H9 (cell line): ENCODE measurements at regions not wholly inside any gene's neighbourhood (a gene's known extent, or its start where the extent isn't known, plus 50 kb on each side); places are given as distances from the start of the nearest gene placed in this dataset.

Experiments
- DNase-seq: peaks from one replicate; pipeline ENCODE4 v3.0.0-alpha.2; 2017
- H2AFZ ChIP-seq: one replicate; pipeline ENCODE4 v1.6.1; 2013; ENCODE audit warnings: mild to moderate bottlenecking, low read length, control low read depth, moderate library complexity
- H2AK5ac ChIP-seq: 2 replicates; pipeline ENCODE4 v1.6.1; 2013; ENCODE audit warnings: low read length, control low read depth, mixed read lengths; ENCODE audit not compliant: insufficient read length
- H2BK120ac ChIP-seq: one replicate; pipeline ENCODE4 v1.6.1; 2013; ENCODE audit warnings: low read depth, mild to moderate bottlenecking, low read length, control low read depth, inconsistent platforms; ENCODE audit not compliant: poor library complexity, severe bottlenecking
- H2BK12ac ChIP-seq: 2 replicates; pipeline ENCODE4 v1.6.1; 2013; ENCODE audit warnings: low read length, control low read depth, mixed read lengths, low read depth; ENCODE audit not compliant: insufficient read length
- H2BK15ac ChIP-seq: 2 replicates; pipeline ENCODE4 v1.6.1; 2013; ENCODE audit warnings: low read depth, low read length, control low read depth
- H2BK20ac ChIP-seq: one replicate; pipeline ENCODE4 v1.6.1; 2013; ENCODE audit warnings: low read depth, mild to moderate bottlenecking, low read length, control low read depth, inconsistent platforms; ENCODE audit not compliant: poor library complexity, severe bottlenecking
- H2BK5ac ChIP-seq: 2 replicates; pipeline ENCODE4 v1.6.1; 2013; ENCODE audit warnings: low read length, control low read depth, mixed read lengths; ENCODE audit not compliant: insufficient read length
- H3K14ac ChIP-seq: 2 replicates; pipeline ENCODE4 v1.6.1; 2013; ENCODE audit warnings: low read length, control low read depth; ENCODE audit not compliant: insufficient read depth
- H3K18ac ChIP-seq: 2 replicates; pipeline ENCODE4 v1.6.1; 2013; ENCODE audit warnings: low read depth, mild to moderate bottlenecking, mixed read lengths, low read length, control low read depth; ENCODE audit not compliant: insufficient read length
- H3K23ac ChIP-seq: 2 replicates; pipeline ENCODE4 v1.6.1; 2013; ENCODE audit warnings: low read length, control low read depth, mixed read lengths, low read depth; ENCODE audit not compliant: insufficient read length
- H3K23me2 ChIP-seq: 2 replicates; pipeline ENCODE4 v1.6.1; 2013; ENCODE audit warnings: low read depth, mild to moderate bottlenecking, mixed read lengths, low read length, control low read depth; ENCODE audit not compliant: insufficient read length, poor library complexity, severe bottlenecking
- H3K27ac ChIP-seq: 2 replicates; pipeline ENCODE4 v1.5.1; 2013; ENCODE audit warnings: low read length, control low read depth, mixed read lengths, low read depth; ENCODE audit not compliant: insufficient read length
- H3K27me3 ChIP-seq: 2 replicates; pipeline ENCODE4 v1.6.1; 2013; ENCODE audit warnings: low read length, control low read depth, inconsistent platforms; ENCODE audit not compliant: insufficient read depth
- H3K4ac ChIP-seq: 2 replicates; pipeline ENCODE4 v1.6.1; 2013; ENCODE audit warnings: low read depth, mild to moderate bottlenecking, control low read depth, inconsistent platforms, low read length, moderate library complexity
- H3K4me1 ChIP-seq: 2 replicates; pipeline ENCODE4 v1.6.1; 2013; ENCODE audit warnings: low read length, control low read depth, inconsistent platforms; ENCODE audit not compliant: insufficient read depth
- H3K4me2 ChIP-seq: 2 replicates; pipeline ENCODE4 v1.6.1; 2013; ENCODE audit warnings: low read length, control low read depth, mixed read lengths; ENCODE audit not compliant: insufficient read length, insufficient read depth
- H3K56ac ChIP-seq: 2 replicates; pipeline ENCODE4 v1.6.1; 2013; ENCODE audit warnings: low read depth, mild to moderate bottlenecking, mixed read lengths, low read length, control low read depth; ENCODE audit not compliant: insufficient read length
- H3K79me1 ChIP-seq: 2 replicates; pipeline ENCODE4 v1.6.1; 2013; ENCODE audit warnings: low read depth, mild to moderate bottlenecking, moderate library complexity, low read length, control low read depth, inconsistent platforms; ENCODE audit not compliant: insufficient read depth, poor library complexity, severe bottlenecking
- H3K79me2 ChIP-seq: 2 replicates; pipeline ENCODE4 v1.6.1; 2013; ENCODE audit warnings: low read length, control low read depth, inconsistent platforms; ENCODE audit not compliant: insufficient read depth
- H3K9ac ChIP-seq: 2 replicates; pipeline ENCODE4 v1.6.1; 2013; ENCODE audit warnings: low read length, control low read depth, mixed read lengths; ENCODE audit not compliant: insufficient read length; ENCODE audit errors: extremely low read depth
- H3K9me3 ChIP-seq: one replicate; pipeline ENCODE4 v1.6.1; 2013; ENCODE audit warnings: low read depth, low read length, inconsistent platforms; ENCODE audit not compliant: control insufficient read depth
- H3T11ph ChIP-seq: one replicate; pipeline ENCODE4 v1.6.1; 2013; ENCODE audit warnings: mild to moderate bottlenecking, low read length, control low read depth, inconsistent platforms
- H4K20me1 ChIP-seq: one replicate; pipeline ENCODE4 v1.6.1; 2013; ENCODE audit not compliant: control insufficient read depth, insufficient read length, insufficient read depth
- H4K5ac ChIP-seq: 2 replicates; pipeline ENCODE4 v1.6.1; 2013; ENCODE audit warnings: low read depth, mild to moderate bottlenecking, mixed read lengths, low read length, control low read depth; ENCODE audit not compliant: insufficient read length
- H4K8ac ChIP-seq: replicated peaks from 2 replicates; pipeline ENCODE4 v1.6.1; 2013; ENCODE audit warnings: low read length, control low read depth, mixed read lengths, low read depth; ENCODE audit not compliant: insufficient read length
- H4K91ac ChIP-seq: 2 replicates; pipeline ENCODE4 v1.6.1; 2013; ENCODE audit warnings: low read depth, mild to moderate bottlenecking, moderate library complexity, mixed read lengths, low read length, control low read depth; ENCODE audit not compliant: insufficient read length
- H3K27ac Mint-ChIP-seq, 3 experiments: 2 replicates in 2 of 3; 3 replicates in 1 of 3; pipeline ENCODE4 v1.8.0; 2020 to 2021; ENCODE audit warnings: mixed read lengths in 3 of 3, mild to moderate bottlenecking in 1 of 3, moderate library complexity in 1 of 3
- H3K27me3 Mint-ChIP-seq: 2 replicates; pipeline ENCODE4 v1.8.0; 2021; ENCODE audit warnings: low read depth, mild to moderate bottlenecking, moderate library complexity, mixed read lengths
- H3K36me3 Mint-ChIP-seq, 3 experiments: 2 replicates in 2 of 3; 3 replicates in 1 of 3; pipeline ENCODE4 v1.8.0; 2020 to 2021; ENCODE audit warnings: low read depth in 3 of 3, mixed read lengths in 3 of 3; ENCODE audit not compliant: insufficient read depth in 1 of 3
- H3K4me1 Mint-ChIP-seq, 2 experiments: 2 replicates each; pipeline ENCODE4 v1.8.0; 2020; ENCODE audit warnings: mixed read lengths in 2 of 2
- H3K4me3 Mint-ChIP-seq, 2 experiments: 2 replicates in 1 of 2; 3 replicates in 1 of 2; pipeline ENCODE4 v1.8.0; 2020 to 2021; ENCODE audit warnings: mild to moderate bottlenecking in 2 of 2, mixed read lengths in 2 of 2, moderate library complexity in 1 of 2
- H3K9me3 Mint-ChIP-seq, 2 experiments: 2 replicates in 1 of 2; 3 replicates in 1 of 2; pipeline ENCODE4 v1.8.0; 2020; ENCODE audit warnings: mild to moderate bottlenecking in 2 of 2, mixed read lengths in 2 of 2, moderate library complexity in 1 of 2
- CTCF ChIP-seq: fragments of 200-600 bp; sonication (generic); conservative IDR thresholded peaks from 3 replicates; pipeline ENCODE4 v1.8.0; 2021; ENCODE audit warnings: antibody characterized with exemption, mild to moderate bottlenecking
- WGBS: extraction: QIAGEN DNeasy Blood & Tissue Kit; methylation state at CpG from one replicate; pipeline ENCODE4 v1.1.7; 2013; ENCODE audit warnings: missing lambda C conversion rate, low lambda C conversion rate, mixed read lengths; ENCODE audit not compliant: insufficient read length; ENCODE audit errors: extremely low coverage; 5-methylcytosine and 5-hydroxymethylcytosine counted together

GRCh38 chr13:78339927-78340326, 263.4 kb downstream of the POU4F1 start:
- Histone ChIP-seq H3K9ac (no peak overlapping the region), H2BK5ac (no peak overlapping the region), H4K5ac (no peak overlapping the region), H3K4me1 (no peaks in the 10 kb centered on the region), H2BK12ac (no peak overlapping the region), H3K56ac (no peak overlapping the region), H3K18ac (no peak overlapping the region), H2BK15ac (no peak overlapping the region), H3K4me2 (no peak overlapping the region), H4K8ac (no peak overlapping the region), H4K91ac (no peak overlapping the region), H2AK5ac (no peak overlapping the region), H2BK120ac (no peak overlapping the region), H2BK20ac (no peak overlapping the region), H3K27ac (no peak overlapping the region), H4K20me1 (no peaks in the 10 kb centered on the region), H3K79me1 (no peaks in the 10 kb centered on the region), H2AFZ (no peak overlapping the region), H3K14ac (no peak overlapping the region), H3T11ph (no peak overlapping the region), H3K27me3 (no peaks in the 10 kb centered on the region), H3K4ac (no peak overlapping the region), H3K79me2 (no peaks in the 10 kb centered on the region), H3K23ac (no peak overlapping the region), H3K9me3 (no peaks in the 10 kb centered on the region), H3K23me2 (no peaks in the 10 kb centered on the region)
- DNase-seq = no peak
- TF ChIP-seq CTCF = no peak
- Mint-ChIP-seq H3K9me3 (no peaks in the 10 kb centered on the region), H3K4me1 (no peaks in the 10 kb centered on the region), H3K4me3 (no peak overlapping the region), H3K27ac (no peak overlapping the region), H3K36me3 (no peaks in the 10 kb centered on the region), H3K27me3 (peaks cover 6% of the 10 kb centered on the region)
- no CpG with 5 or more reads among the region's 2 CpGs for WGBS
